Right renal cortex interstitium (tissue), 3 donors: ENCODE measurements at regions not wholly inside any gene's neighbourhood (a gene's known extent, or its start where the extent isn't known, plus 50 kb on each side); places are given as distances from the start of the nearest gene placed in this dataset.

Experiments
- DNase-seq, 3 donors: peaks; one replicate each; pipeline ENCODE4 v3.0.0-alpha.2; 2013; ENCODE audit warnings: low read depth in 3 of 3, low spot score in 2 of 3

GRCh38 chr13:73286942-73287620 is 228.3 kb downstream of the KLF5 start:
- DNase-seq, result no peak

- no peak for DNase-seq
These were observed 227.4 kb downstream of the KLF5 start for GRCh38 chr13:73286177-73286576.

- DNase-seq, result no peak
These were observed 225.5 kb downstream of the KLF5 start for GRCh38 chr13:73284081-73284874.

DNA sequence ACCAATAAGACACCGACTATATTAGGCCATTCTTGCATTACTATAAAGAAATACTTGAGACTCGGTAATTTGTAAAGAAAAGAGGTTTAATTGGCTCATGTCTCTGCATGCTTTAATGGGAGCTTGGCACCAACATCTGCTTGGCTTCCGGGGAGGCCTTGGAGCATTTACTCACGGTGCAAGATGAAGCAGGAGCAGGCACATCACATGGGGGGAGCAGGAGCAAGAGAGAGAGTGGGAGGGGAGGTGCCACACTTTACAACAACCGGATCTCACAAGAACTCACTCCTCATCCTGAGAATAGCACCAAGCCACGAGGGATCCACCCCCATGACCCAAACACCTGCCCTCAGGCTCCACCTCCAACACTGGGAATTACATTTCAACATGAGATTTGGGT is 224.8 kb downstream of the KLF5 start:
- no peak for DNase-seq

DNA sequence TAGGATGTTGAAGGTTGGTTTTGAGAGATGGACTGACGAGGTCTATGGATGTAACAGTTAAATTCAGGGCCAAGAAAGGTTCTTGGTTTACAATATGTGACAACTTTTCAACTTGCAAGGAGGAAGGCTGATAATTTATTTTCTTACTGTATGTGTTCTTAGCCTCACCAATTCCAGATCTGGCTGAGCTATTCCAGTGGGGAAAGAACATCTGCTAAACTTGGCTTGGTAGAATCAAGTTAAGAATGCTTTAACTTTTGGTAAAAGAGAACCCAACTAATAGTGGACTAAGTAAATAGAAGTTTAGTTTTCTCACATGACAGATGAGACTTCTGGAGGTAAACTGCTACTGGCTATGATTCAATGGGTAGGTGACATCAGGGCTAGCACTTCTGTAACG is 222.9 kb downstream of the KLF5 start:
- no peak for DNase-seq

DNA sequence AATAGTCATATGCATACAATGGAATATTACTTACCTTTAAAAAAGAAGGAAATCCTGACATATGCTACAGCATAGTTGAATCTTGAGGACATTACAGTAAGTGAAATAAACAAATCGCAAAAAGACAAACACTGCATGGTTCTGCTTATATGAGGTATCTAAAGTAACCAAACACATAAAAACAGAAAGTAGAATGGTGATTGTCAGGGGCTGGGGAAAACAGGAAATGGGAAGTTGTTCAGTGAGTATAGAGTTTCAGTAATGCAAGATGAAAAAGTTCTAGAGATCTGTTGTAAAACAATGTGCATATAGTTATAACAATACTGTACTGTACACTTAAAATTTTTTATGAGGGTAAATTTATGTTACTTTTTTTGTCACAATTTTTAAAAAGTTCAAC is 219.4 kb downstream of the KLF5 start:
- no peak for DNase-seq

DNA sequence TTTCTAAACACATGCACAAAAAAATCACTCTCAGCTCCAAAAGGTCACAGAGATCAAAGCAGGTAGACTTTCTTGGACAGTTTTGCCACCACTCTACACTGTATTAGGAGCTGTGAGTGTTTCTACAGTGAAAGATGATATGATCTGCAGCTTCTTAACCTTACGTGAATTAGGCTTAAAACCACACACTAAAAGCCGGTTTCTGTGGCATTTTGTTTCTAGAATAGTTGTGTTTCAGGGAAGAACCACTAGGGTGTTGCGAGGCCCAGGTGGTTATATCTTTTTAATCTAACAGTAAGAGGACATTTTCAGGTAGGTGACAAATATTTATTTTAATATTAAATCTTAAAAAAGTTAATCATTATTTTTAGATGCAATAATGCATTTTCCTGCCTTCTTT is 216.4 kb downstream of the KLF5 start:
- no peak for DNase-seq

GRCh38 chr13:73274147-73274546 is 215.3 kb downstream of the KLF5 start:
- no peak for DNase-seq

DNA sequence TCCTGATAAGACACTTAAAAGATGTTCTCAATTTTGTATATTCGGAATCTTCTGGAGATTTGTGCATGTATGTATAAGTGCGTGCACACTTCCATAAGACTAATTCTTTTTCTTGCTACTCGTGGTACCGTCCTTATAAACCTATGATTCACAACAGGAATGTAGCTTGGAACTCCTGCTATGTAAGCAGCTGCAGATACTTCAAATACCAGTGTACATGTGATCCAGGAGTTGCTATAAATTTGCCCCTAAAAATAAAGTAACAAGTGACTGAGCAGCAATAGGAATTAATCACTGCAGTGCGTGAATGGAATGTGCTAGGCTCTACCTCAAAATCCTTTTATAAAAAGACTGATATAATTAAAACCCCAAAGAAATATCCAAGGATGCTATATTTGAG is 214.9 kb downstream of the KLF5 start:
- peak in 1 of 3 donors; percentile 21 for DNase-seq

- DNase-seq, result no peak
These were observed 214.5 kb downstream of the KLF5 start for GRCh38 chr13:73273276-73273675.

DNA sequence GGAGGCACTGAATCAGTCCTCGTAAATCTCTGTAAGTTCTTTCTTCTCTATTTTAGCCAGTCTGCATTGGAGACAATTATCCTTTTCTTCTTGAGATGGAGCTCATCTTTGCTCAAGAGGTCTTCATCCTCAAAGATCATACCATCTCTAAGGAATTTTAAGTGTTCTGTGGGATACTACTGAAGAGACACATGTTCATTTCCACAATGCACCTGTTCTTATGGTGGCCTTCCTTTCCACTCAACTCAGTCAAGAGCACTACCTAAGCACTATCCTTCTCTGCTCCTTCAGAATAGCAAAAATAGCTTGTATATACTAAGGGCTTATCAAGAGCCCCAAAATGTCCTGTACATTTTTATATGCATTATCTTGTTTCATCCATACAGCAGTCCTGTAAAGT is 214.0 kb downstream of the KLF5 start:
- no peak for DNase-seq

- no peak for DNase-seq
These were observed 209.5 kb downstream of the KLF5 start for GRCh38 chr13:73268306-73268705.

DNA sequence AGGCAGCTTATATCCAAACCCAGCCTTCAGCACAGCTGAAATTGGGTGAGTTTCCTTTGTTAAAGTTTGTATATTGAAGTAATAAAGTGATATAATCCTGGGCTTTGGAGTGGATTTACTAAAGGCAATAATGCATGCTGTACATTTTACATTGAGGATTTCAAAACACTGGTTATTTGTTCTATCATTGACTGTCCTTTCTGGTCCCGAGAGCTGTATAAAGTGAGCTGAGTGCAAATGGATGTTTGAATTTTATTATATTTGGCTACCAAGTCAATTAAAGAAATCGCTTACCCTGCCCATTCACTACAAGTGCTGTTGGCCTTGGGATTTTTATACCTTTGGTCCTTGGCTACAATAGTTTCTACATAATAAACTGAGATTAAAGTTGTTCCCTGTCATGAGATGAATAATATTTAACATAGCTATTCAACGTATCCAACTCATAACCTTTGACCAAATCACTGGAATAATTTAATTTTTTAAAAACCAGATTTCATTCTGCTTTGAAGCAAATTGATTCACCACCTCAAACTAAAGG is 207.9 kb downstream of the KLF5 start:
- DNase-seq, result no peak

DNA sequence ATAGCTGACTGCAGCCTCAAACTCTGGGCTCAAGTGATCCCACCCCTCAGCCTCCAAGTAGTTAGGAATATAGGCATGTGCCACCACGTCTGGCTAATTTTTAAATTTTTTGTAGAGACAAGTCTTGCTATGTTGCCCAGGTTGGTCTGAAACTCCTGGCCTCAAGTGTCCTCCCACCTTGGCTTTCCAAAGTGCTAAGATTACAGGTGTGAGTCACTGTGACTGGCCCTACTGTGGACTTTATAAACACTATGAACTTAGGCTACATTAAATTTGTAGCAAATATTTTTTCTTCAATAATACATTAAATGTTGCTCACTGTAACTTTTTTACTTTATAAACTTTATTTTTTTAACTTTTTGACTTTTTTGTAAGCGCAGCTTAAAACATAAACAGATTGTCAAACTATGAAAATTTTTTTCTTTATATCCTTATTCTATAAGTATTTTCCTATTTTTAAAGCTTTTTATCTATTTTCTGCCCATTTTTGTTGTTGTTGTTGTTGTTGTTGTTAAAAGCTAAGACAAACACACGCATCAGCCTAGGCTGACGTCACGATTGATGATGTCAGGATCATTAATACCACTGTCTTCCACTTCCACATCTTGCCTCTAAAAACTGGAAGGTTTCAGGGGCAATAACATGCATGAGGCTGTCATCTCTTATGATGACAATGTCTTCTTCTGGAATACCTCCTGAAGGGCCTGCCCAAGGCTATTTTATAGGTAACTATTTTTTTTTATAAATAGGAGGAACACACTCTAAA is 204.2 kb downstream of the KLF5 start:
- no peak for DNase-seq

- no peak for DNase-seq
These were observed 203.0 kb downstream of the KLF5 start for GRCh38 chr13:73261739-73262216.

- DNase-seq, result peak in 2 of 3 donors; percentile 31 to 38
These were observed 200.5 kb downstream of the KLF5 start for GRCh38 chr13:73259061-73260017.

GRCh38 chr13:73258406-73258805 is 199.6 kb downstream of the KLF5 start:
- no peak for DNase-seq

- DNase-seq, result no peak
These were observed 196.0 kb downstream of the KLF5 start for GRCh38 chr13:73254827-73255226.

- DNase-seq, result no peak
These were observed 192.9 kb downstream of the KLF5 start for GRCh38 chr13:73251626-73252265.

GRCh38 chr13:73250061-73250460 is 191.3 kb downstream of the KLF5 start:
- no peak for DNase-seq
